Peyer's patch (tissue), 4 donors: ENCODE measurements at regions not wholly inside any gene's neighbourhood (a gene's known extent, or its start where the extent isn't known, plus 50 kb on each side); places are given as distances from the start of the nearest gene placed in this dataset.
"Not testable (repeated sequence)": the region's sequence is repeated elsewhere in the genome, so short reads cannot be mapped to it uniquely, and the experiment has no call there.

ENCODE experiments used
- DNase-seq, 3 donors: peaks; one replicate each; pipeline ENCODE4 v3.0.0-alpha.2; 2017 to 2019
- H3K27ac ChIP-seq, 4 donors: fragments of 200-600 bp; sonication (generic); one replicate each; pipeline ENCODE4 v1.5.1; 2016 to 2019
- H3K27me3 ChIP-seq, 2 donors: fragments of 200-600 bp; sonication (generic); one replicate each; pipeline ENCODE4 v1.5.1; 2019
- H3K36me3 ChIP-seq, 3 donors: fragments of 200-600 bp; sonication (generic); one replicate each; pipeline ENCODE4 v1.5.1; 2016 to 2019
- H3K4me1 ChIP-seq, 4 donors: fragments of 200-600 bp; sonication (generic); one replicate each; pipeline ENCODE4 v1.5.1; 2016 to 2019
- H3K4me3 ChIP-seq, 4 donors: fragments of 200-600 bp; sonication (generic); 1 replicate in 3 of 4; 2 replicates in 1 of 4; pipeline ENCODE4 v1.5.1; 2016 to 2019; ENCODE audit warnings: mild to moderate bottlenecking in 1 of 4
- H3K9me3 ChIP-seq, 4 donors: fragments of 200-600 bp; sonication (generic); one replicate each; pipeline ENCODE4 v1.5.1; 2016 to 2019; ENCODE audit warnings: mild to moderate bottlenecking in 1 of 4
- CTCF ChIP-seq, 6 experiments: fragments of 450-650 bp in 4 of 6; fragments of 200-600 bp in 2 of 6; sonication (generic) in 1 of 6; IDR thresholded peaks; one replicate each; pipeline ENCODE4 v1.5.1; 2017 to 2019; ENCODE audit warnings: antibody characterized with exemption in 6 of 6, mild to moderate bottlenecking in 3 of 6, moderate library complexity in 1 of 6
- POLR2A ChIP-seq, 2 donors: fragments of 450-650 bp; IDR thresholded peaks; one replicate each; pipeline ENCODE4 v1.5.1; 2017; ENCODE audit warnings: antibody characterized with exemption in 2 of 2, mild to moderate bottlenecking in 2 of 2, moderate library complexity in 2 of 2

DNA sequence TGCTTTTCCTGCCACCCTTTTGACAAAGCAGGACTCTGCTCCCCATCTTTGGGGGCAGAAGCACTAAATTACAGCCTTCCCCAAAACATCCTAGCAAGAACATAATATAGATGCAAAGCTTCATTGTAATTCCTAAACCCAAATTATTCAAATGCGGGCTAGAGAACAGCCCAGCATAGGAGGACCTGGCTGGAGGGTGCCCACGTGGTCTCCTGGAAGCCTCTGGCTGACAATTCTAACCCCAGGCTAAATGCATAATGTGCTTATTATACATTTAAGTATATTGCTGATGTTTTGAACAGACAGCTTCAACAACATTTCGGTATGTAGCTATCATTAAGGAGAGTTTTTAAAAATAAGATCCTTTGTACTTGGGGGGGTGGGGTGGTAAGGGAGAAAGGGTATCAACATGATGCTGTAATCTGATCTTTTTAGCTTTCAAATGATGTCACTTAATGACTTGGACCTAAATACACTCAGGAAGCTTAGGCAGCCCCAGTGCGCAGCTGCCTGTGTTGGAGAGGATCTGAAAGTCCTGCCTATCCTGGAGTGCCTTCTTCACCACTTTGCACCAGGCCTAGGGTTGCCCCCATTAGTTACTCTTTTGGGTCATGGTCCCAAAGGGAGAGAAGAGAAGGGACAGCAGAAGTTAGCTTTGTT is 57.2 kb upstream of the USP3 start:
- H3K9me3 ChIP-seq = no peaks in the 10 kb centered on the region
- H3K4me3 ChIP-seq = no peak overlapping the region
- peaks cover 0 to 9% (median 0%) of the 10 kb centered on the region in 4 donors for H3K4me1 ChIP-seq
- H3K36me3 ChIP-seq = no peaks in the 10 kb centered on the region
- TF ChIP-seq POLR2A (IDR thresholded peaks at IDR 0.05) (no peak), CTCF (IDR thresholded peaks at IDR 0.05) (no peak)
- H3K27me3 ChIP-seq = no peaks in the 10 kb centered on the region
- H3K27ac ChIP-seq = no peak overlapping the region
- no peak for DNase-seq

- no peak for DNase-seq
- H3K4me3 ChIP-seq = no peak overlapping the region
- no peaks in the 10 kb centered on the region for H3K27me3 ChIP-seq
- no peaks in the 10 kb centered on the region for H3K36me3 ChIP-seq
- peaks cover 0 to 9% (median 0%) of the 10 kb centered on the region in 4 donors for H3K4me1 ChIP-seq
- H3K27ac ChIP-seq = peak overlapping the region in 1 of 4 donors; percentile 48
- TF ChIP-seq CTCF (IDR thresholded peaks at IDR 0.05) (no peak), POLR2A (IDR thresholded peaks at IDR 0.05) (no peak)
- H3K9me3 ChIP-seq = no peaks in the 10 kb centered on the region
These were observed 56.1 kb upstream of the USP3 start for GRCh38 chr15:63448266-63448665.

GRCh38 chr15:63448872-63449555 is 55.4 kb upstream of the USP3 start:
- not testable (repeated sequence) for H3K4me3 ChIP-seq, H3K36me3 ChIP-seq, H3K9me3 ChIP-seq, DNase-seq, H3K4me1 ChIP-seq, H3K27me3 ChIP-seq
- H3K27ac ChIP-seq = peak overlapping the region in 1 of 4 donors; percentile 48

DNA sequence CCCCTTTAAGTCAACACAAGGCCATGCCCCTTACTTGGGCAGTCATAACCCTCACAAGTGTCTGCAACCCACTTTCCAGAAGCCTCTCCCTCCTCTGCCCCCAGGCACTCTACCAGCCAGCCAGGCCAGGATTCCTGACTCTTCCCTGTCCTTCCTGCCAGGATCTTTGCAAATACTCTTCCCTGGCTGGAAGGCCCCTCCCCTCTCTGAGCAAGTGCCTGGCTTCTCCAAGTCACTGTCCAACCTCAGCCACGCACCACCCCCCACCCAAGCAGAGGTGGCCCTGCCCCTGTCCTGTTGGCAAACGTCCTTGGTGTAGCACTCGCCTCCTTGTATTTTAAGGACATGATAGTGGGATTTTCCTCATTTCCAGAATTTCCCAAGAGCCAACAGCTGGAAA is 54.7 kb upstream of the USP3 start:
- no peak overlapping the region for H3K4me3 ChIP-seq
- H3K9me3 ChIP-seq = no peaks in the 10 kb centered on the region
- H3K27ac ChIP-seq = no peak overlapping the region
- H3K36me3 ChIP-seq = no peaks in the 10 kb centered on the region
- peaks cover 0 to 9% (median 0%) of the 10 kb centered on the region in 4 donors for H3K4me1 ChIP-seq
- TF ChIP-seq CTCF (IDR thresholded peaks at IDR 0.05) = no peak
- no peak for TF ChIP-seq POLR2A (IDR thresholded peaks at IDR 0.05)
- H3K27me3 ChIP-seq = no peaks in the 10 kb centered on the region
- DNase-seq = no peak

DNA sequence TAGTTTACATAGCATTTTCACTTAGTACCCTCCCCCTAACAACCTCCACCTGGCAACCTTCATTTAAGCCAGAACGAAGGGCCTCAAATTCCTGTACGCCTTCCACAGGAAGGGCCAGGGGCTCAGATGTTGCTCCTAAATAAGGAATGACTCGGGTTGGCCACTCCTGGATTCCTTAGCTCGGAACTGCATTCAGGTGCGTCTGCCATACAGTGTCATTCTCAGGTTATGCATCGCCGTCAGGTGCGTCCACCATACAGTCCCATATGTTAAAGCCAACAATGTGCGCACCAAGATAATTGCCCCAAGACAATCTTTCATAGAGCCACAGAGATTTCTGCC is 53.5 kb upstream of the USP3 start:
- H3K27ac ChIP-seq = no peak overlapping the region
- no peaks in the 10 kb centered on the region for H3K9me3 ChIP-seq
- no peaks in the 10 kb centered on the region for H3K36me3 ChIP-seq
- no peaks in the 10 kb centered on the region for H3K27me3 ChIP-seq
- TF ChIP-seq POLR2A (IDR thresholded peaks at IDR 0.05) = no peak
- no peak for TF ChIP-seq CTCF (IDR thresholded peaks at IDR 0.05)
- DNase-seq = no peak
- no peak overlapping the region for H3K4me3 ChIP-seq
- H3K4me1 ChIP-seq = peaks cover 0 to 9% (median 0%) of the 10 kb centered on the region in 4 donors

DNA sequence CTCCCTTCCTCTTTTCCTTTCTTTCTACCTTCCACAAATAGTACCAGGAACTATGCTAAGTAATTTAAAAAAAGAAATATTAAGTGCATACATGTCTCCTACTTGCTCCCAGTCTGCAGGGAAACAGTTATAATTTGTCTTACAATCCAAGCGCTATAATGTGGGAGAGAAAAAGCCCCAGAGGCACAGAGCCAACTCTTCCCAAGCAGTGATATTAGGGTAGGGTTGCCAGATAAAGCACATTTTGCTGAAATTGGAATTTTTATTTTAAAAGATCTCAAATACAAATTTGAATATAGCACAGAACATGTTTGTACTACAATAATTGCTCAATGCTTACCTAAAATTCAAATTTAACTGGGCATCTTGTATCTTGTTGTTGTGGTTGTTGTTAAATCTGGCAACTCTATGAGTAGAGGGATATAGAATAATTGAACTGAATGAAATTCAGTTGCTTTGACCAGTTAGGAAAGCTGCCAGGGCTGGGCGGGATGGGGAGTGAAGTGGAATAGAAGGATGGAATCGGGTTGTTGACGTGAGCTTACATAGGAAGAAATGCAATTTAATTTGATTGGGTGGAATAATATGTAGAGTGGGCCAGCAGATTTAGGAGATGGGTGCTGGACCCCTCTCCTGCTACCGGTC is 52.6 kb upstream of the USP3 start:
- Histone ChIP-seq H3K4me1 (peaks cover 0 to 9% (median 0%) of the 10 kb centered on the region in 4 donors), H3K9me3 (no peaks in the 10 kb centered on the region), H3K27me3 (no peaks in the 10 kb centered on the region), H3K27ac (no peak overlapping the region), H3K36me3 (no peaks in the 10 kb centered on the region), H3K4me3 (no peak overlapping the region)
- no peak for DNase-seq
- no peak for TF ChIP-seq POLR2A (IDR thresholded peaks at IDR 0.05)
- TF ChIP-seq CTCF (IDR thresholded peaks at IDR 0.05) = no peak
